HCT116 (cell line): ENCODE measurements at regions not wholly inside any gene's neighbourhood (a gene's known extent, or its start where the extent isn't known, plus 50 kb on each side); places are given as distances from the start of the nearest gene placed in this dataset.

ENCODE experiments used
- ATAC-seq: fragments of 200-7000 bp; cut with Tn5 transposase; 2 replicates; pipeline ENCODE4 v1.9.1; 2020; ENCODE audit warnings: mild to moderate bottlenecking, moderate library complexity
- BruUV-seq: library from RNA; stranded (reverse); fragments of 400-500 nt; replicated peaks from 2 replicates; lab custom pipeline; 2021; lab: Mats Ljungman, UMichigan
- CTCF ChIA-PET: fragments of 300-600 bp; sonication (Branson Sonifier 250); formaldehyde crosslinking; loops from one replicate; lab custom pipeline; 2021; ENCODE audit warnings: antibody characterized with exemption; lab: Charles Lee
- POLR2A ChIA-PET: fragments of 300-600, 350-600 bp; sonication (Branson Sonifier 250); formaldehyde crosslinking; loops from one replicate; lab custom pipeline; 2021; ENCODE audit warnings: antibody characterized with exemption; lab: Charles Lee
- RAD21 ChIA-PET, 2 experiments: fragments of 300-600 bp; sonication (Branson Sonifier 250); formaldehyde crosslinking; loops; one replicate each; lab custom pipeline; 2023; ENCODE audit warnings: low total read pairs in 2 of 2; ENCODE audit not compliant: uncharacterized antibody in 2 of 2, unreplicated experiment in 2 of 2, low non-redundant PET in 1 of 2; lab: Charles Lee
- DNase-seq: peaks from one replicate; pipeline ENCODE4 v3.0.0-alpha.2; 2010; ENCODE audit warnings: low read depth, low spot score
- H2AFZ ChIP-seq: fragments of 200-600 bp; shearing (Covaris generic), sonication (generic); 2 replicates; pipeline ENCODE4 v1.6.1; 2017; ENCODE audit warnings: low read depth, mixed run types, mixed read lengths, antibody characterized with exemption, low read length; ENCODE audit not compliant: poor library complexity, severe bottlenecking
- H3K27ac ChIP-seq: 2 replicates; pipeline ENCODE4 v1.5.1; 2012; ENCODE audit warnings: low read depth, low read length
- H3K27me3 ChIP-seq: fragments of 200-600 bp; sonication (generic); 2 replicates; pipeline ENCODE4 v1.6.1; 2016; ENCODE audit warnings: mixed run types, low read length, mixed read lengths; ENCODE audit not compliant: insufficient read depth
- H3K36me3 ChIP-seq, 2 experiments: fragments of 200-500 bp in 1 of 2; fragments of 200-600 bp in 1 of 2; sonication (Bioruptor generic) in 1 of 2; sonication (generic) in 1 of 2; 2 replicates each; pipeline versions ENCODE4 v1.5.1 to v1.6.1; 2014 to 2016; ENCODE audit warnings: low read length in 2 of 2, inconsistent platforms in 1 of 2, mixed read lengths in 1 of 2, mixed run types in 1 of 2; ENCODE audit not compliant: insufficient read depth in 2 of 2, control insufficient read depth in 1 of 2
- H3K4me1 ChIP-seq, 2 experiments: fragments of 200-600 bp in 1 of 2; sonication (generic) in 1 of 2; 2 replicates each; pipeline versions ENCODE4 v1.5.1 to v1.6.1; 2012 to 2017; ENCODE audit warnings: low read length in 2 of 2, inconsistent platforms in 1 of 2, mild to moderate bottlenecking in 1 of 2, mixed read lengths in 1 of 2, mixed run types in 1 of 2, moderate library complexity in 1 of 2; ENCODE audit not compliant: insufficient read depth in 2 of 2, control insufficient read depth in 1 of 2
- H3K4me2 ChIP-seq: fragments of 200-600 bp; sonication (generic); 2 replicates; pipeline ENCODE4 v1.6.1; 2017; ENCODE audit warnings: mixed run types, low read length, mixed read lengths
- H3K4me3 ChIP-seq, 2 experiments: fragments of 200-600 bp in 1 of 2; sonication (generic) in 1 of 2; replicated peaks in 1 of 2; 2 replicates each; pipeline ENCODE4 v1.5.1; 2011 to 2016; ENCODE audit warnings: low read length in 2 of 2, control low read depth in 1 of 2, low read depth in 1 of 2, mild to moderate bottlenecking in 1 of 2, mixed read lengths in 1 of 2, mixed run types in 1 of 2
- H3K79me2 ChIP-seq: fragments of 200-600 bp; sonication (generic); 2 replicates; pipeline ENCODE4 v1.6.1; 2017; ENCODE audit warnings: mild to moderate bottlenecking, mixed run types, low read length, moderate library complexity, mixed read lengths; ENCODE audit not compliant: insufficient read depth
- H3K9ac ChIP-seq: fragments of 200-600 bp; sonication (generic); 2 replicates; pipeline ENCODE4 v1.6.1; 2016; ENCODE audit warnings: low read length, mixed read lengths
- H3K9me2 ChIP-seq: fragments of 200-600 bp; sonication (generic), shearing (Covaris generic); 2 replicates; pipeline ENCODE4 v1.6.1; 2017; ENCODE audit warnings: mixed run types, mild to moderate bottlenecking, moderate library complexity; ENCODE audit not compliant: insufficient read depth
- H3K9me3 ChIP-seq, 2 experiments: fragments of 200-500 bp in 1 of 2; fragments of 200-600 bp in 1 of 2; sonication (Bioruptor generic) in 1 of 2; sonication (generic) in 1 of 2; 2 replicates each; pipeline ENCODE4 v1.6.1; 2014 to 2017; ENCODE audit warnings: low read length in 2 of 2, mixed read lengths in 2 of 2, inconsistent platforms in 1 of 2, low read depth in 1 of 2, mild to moderate bottlenecking in 1 of 2, mixed run types in 1 of 2, moderate library complexity in 1 of 2; ENCODE audit not compliant: control insufficient read depth in 1 of 2, insufficient read depth in 1 of 2
- H4K20me1 ChIP-seq: fragments of 200-600 bp; sonication (generic), shearing (Covaris generic); 2 replicates; pipeline ENCODE4 v1.6.1; 2017; ENCODE audit warnings: mixed run types, mild to moderate bottlenecking, moderate library complexity; ENCODE audit not compliant: insufficient read depth
- ATF3 ChIP-seq: IDR thresholded peaks from 2 replicates; pipeline ENCODE4 v1.6.1; 2012
- CEBPB ChIP-seq: IDR thresholded peaks from 2 replicates; pipeline ENCODE4 v1.6.1; 2012; ENCODE audit warnings: low read depth
- CTCF ChIP-seq, 3 experiments: fragments of 200-600 bp in 1 of 3; sonication (generic) in 1 of 3; IDR thresholded peaks in 2 of 3; conservative IDR thresholded peaks in 1 of 3; 2 replicates each; pipeline ENCODE4 v1.5.1; 2012 to 2017; ENCODE audit warnings: low read depth in 2 of 3, low read length in 2 of 3, antibody characterized with exemption in 1 of 3, borderline replicate concordance in 1 of 3, control low read depth in 1 of 3, mild to moderate bottlenecking in 1 of 3, mixed read lengths in 1 of 3, mixed run types in 1 of 3, moderate library complexity in 1 of 3; ENCODE audit not compliant: insufficient read depth in 1 of 3
- ELF1 ChIP-seq: IDR thresholded peaks from 2 replicates; pipeline ENCODE4 v1.6.1; 2012; ENCODE audit warnings: low read depth, borderline replicate concordance
- EZH2 ChIP-seq: fragments of 200-600 bp; sonication (generic); IDR thresholded peaks from 2 replicates; pipeline ENCODE4 v1.6.1; 2017; ENCODE audit warnings: antibody characterized with exemption, mixed run types
- EZH2phosphoT487 ChIP-seq: fragments of 200-600 bp; IDR thresholded peaks from 2 replicates; pipeline ENCODE4 v1.6.1; 2018; ENCODE audit warnings: antibody characterized with exemption, borderline replicate concordance
- JUND ChIP-seq: IDR thresholded peaks from 2 replicates; pipeline ENCODE4 v1.6.1; 2012
- MAX ChIP-seq: IDR thresholded peaks from 2 replicates; pipeline ENCODE4 v1.6.1; 2012
- POLR2A ChIP-seq: IDR thresholded peaks from 2 replicates; pipeline ENCODE4 v1.7.0; 2011; ENCODE audit warnings: borderline replicate concordance; ENCODE audit not compliant: insufficient read depth, insufficient read length; ENCODE audit errors: extremely low read depth
- POLR2AphosphoS5 ChIP-seq: IDR thresholded peaks from 2 replicates; pipeline ENCODE4 v1.6.1; 2011; ENCODE audit warnings: mild to moderate bottlenecking, low read depth, low read length, moderate library complexity
- RAD21 ChIP-seq: IDR thresholded peaks from 2 replicates; pipeline ENCODE4 v1.6.1; 2012; ENCODE audit warnings: low read depth, mild to moderate bottlenecking
- REST ChIP-seq: IDR thresholded peaks from 2 replicates; pipeline ENCODE4 v1.6.1; 2012; ENCODE audit warnings: low read depth
- SIN3A ChIP-seq: IDR thresholded peaks from 2 replicates; pipeline ENCODE4 v1.6.1; 2012; ENCODE audit warnings: low read depth
- SP1 ChIP-seq: IDR thresholded peaks from 2 replicates; pipeline ENCODE4 v1.6.1; 2012; ENCODE audit warnings: low read depth
- SRF ChIP-seq: IDR thresholded peaks from 2 replicates; pipeline ENCODE4 v1.6.1; 2012; ENCODE audit warnings: low read depth
- TCF7L2 ChIP-seq: IDR thresholded peaks from 2 replicates; pipeline ENCODE4 v1.7.0; 2011; ENCODE audit warnings: borderline replicate concordance, inconsistent platforms; ENCODE audit not compliant: insufficient read depth, insufficient read length; ENCODE audit errors: extremely low read depth
- YY1 ChIP-seq: IDR thresholded peaks from 2 replicates; pipeline ENCODE4 v1.6.1; 2011; ENCODE audit warnings: low read length, low read depth, moderate library complexity, mild to moderate bottlenecking; ENCODE audit not compliant: insufficient replicate concordance; ENCODE audit errors: extremely low read depth
- ZFX ChIP-seq: fragments of 450-650 bp; IDR thresholded peaks from 2 replicates; pipeline ENCODE4 v1.6.1; 2017
- ZNF274 ChIP-seq: fragments of 200-500 bp; sonication (Bioruptor generic); IDR thresholded peaks from 2 replicates; pipeline ENCODE4 v1.6.1; 2014; ENCODE audit warnings: mild to moderate bottlenecking, low read depth, low read length, inconsistent platforms
- intact Hi-C: fragments of 100-400 bp; cut with micrococcal nuclease; formaldehyde crosslinking; loops from 2 replicates; pipeline ENCODE4 v1.10.0; 2022

- no peaks in the 10 kb centered on the region for H4K20me1 ChIP-seq
- no peak overlapping the region for H3K4me2 ChIP-seq
- H3K4me1 ChIP-seq: no peaks in the 10 kb centered on the region
- ATAC-seq: no peak
- CTCF ChIA-PET: no interaction called here
- H3K27me3 ChIP-seq: no peaks in the 10 kb centered on the region
- H3K9ac ChIP-seq: no peak overlapping the region
- no peak overlapping the region for H2AFZ ChIP-seq
- H3K4me3 ChIP-seq: no peak overlapping the region
- RAD21 ChIA-PET: no interaction called here
- H3K79me2 ChIP-seq: no peaks in the 10 kb centered on the region
- no TSS peak for BruUV-seq
- POLR2A ChIA-PET: no interaction called here
- TF ChIP-seq MAX (no peak), REST (no peak), SP1 (no peak), CEBPB (no peak), YY1 (no peak), POLR2A (no peak), CTCF (IDR thresholded peaks at IDR 0.05 in 2 of 3, conservative IDR thresholded peaks at IDR 0.05 in 1 of 3; ENCODE audit: borderline replicate concordance in 1 of 3, insufficient read depth in 1 of 3, low read depth in 2 of 3, low read length in 2 of 3) (no peak), SRF (no peak), EZH2phosphoT487 (no peak), ELF1 (no peak), ATF3 (no peak), POLR2AphosphoS5 (no peak), ZFX (no peak), EZH2 (no peak), TCF7L2 (no peak), JUND (no peak), RAD21 (no peak), ZNF274 (no peak), SIN3A (no peak)
- no peaks in the 10 kb centered on the region for H3K9me2 ChIP-seq
- H3K27ac ChIP-seq: no peak overlapping the region
- intact Hi-C loops: no loop called here
- no peaks in the 10 kb centered on the region for H3K9me3 ChIP-seq
- no peak for DNase-seq
- H3K36me3 ChIP-seq: no peaks in the 10 kb centered on the region
Observed at GRCh38 chr2:155841442-155841841, 491.1 kb downstream of the NR4A2 start.
